CD14-positive monocyte (primary cell): ENCODE measurements at regions not wholly inside any gene's neighbourhood (a gene's known extent, or its start where the extent isn't known, plus 50 kb on each side); places are given as distances from the start of the nearest gene placed in this dataset.

ENCODE experiments used
- DNase-seq, 3 donors: peaks; one replicate each; pipeline ENCODE4 v3.0.0-alpha.2; 2011 to 2022
- H2AFZ ChIP-seq: 2 replicates; pipeline ENCODE4 v1.6.0; 2012; ENCODE audit warnings: mild to moderate bottlenecking, low read depth, low read length, inconsistent platforms; ENCODE audit not compliant: insufficient read depth, poor library complexity, severe bottlenecking
- H3K27ac ChIP-seq, 2 donors: 1 replicate in 1 of 2; 2 replicates in 1 of 2; pipeline ENCODE4 v1.5.1; 2012 to 2013; ENCODE audit warnings: low read length in 2 of 2, control low read depth in 1 of 2, inconsistent platforms in 1 of 2, low read depth in 1 of 2, mild to moderate bottlenecking in 1 of 2
- H3K27me3 ChIP-seq, 2 donors: one replicate each; pipeline versions ENCODE4 v1.6.0 to v1.6.1; 2011 to 2013; ENCODE audit warnings: low read length in 2 of 2; ENCODE audit not compliant: control insufficient read depth in 2 of 2, insufficient read depth in 2 of 2
- H3K36me3 ChIP-seq, 2 donors: replicated peaks in 1 of 2; 1 replicate in 1 of 2; 2 replicates in 1 of 2; pipeline versions ENCODE4 v1.5.1 to v1.6.1; 2012 to 2013; ENCODE audit warnings: low read length in 2 of 2, control low read depth in 1 of 2, inconsistent platforms in 1 of 2, mild to moderate bottlenecking in 1 of 2; ENCODE audit not compliant: insufficient read depth in 2 of 2, control insufficient read depth in 1 of 2
- H3K4me1 ChIP-seq, 2 donors: 1 replicate in 1 of 2; 2 replicates in 1 of 2; pipeline versions ENCODE4 v1.5.1 to v1.6.1; 2012 to 2013; ENCODE audit warnings: low read length in 2 of 2, control low read depth in 1 of 2, inconsistent platforms in 1 of 2, mild to moderate bottlenecking in 1 of 2, moderate library complexity in 1 of 2; ENCODE audit not compliant: insufficient read depth in 2 of 2, control insufficient read depth in 1 of 2
- H3K4me2 ChIP-seq: replicated peaks from 2 replicates; pipeline ENCODE3; 2012; ENCODE audit warnings: low read length, moderate library complexity, mild to moderate bottlenecking; ENCODE audit not compliant: poor library complexity, severe bottlenecking; ENCODE audit errors: extremely low read depth
- H3K4me3 ChIP-seq, 3 experiments: fragments of 200-600 bp in 1 of 3; sonication (generic) in 1 of 3; replicated peaks in 1 of 3; 1 replicate in 2 of 3; 2 replicates in 1 of 3; pipeline ENCODE4 v1.5.1; 2011 to 2013; ENCODE audit warnings: low read length in 3 of 3, mild to moderate bottlenecking in 3 of 3, control low read depth in 2 of 3, low read depth in 2 of 3, inconsistent platforms in 1 of 3, moderate library complexity in 1 of 3
- H3K79me2 ChIP-seq: 2 replicates; pipeline ENCODE4 v1.6.0; 2012; ENCODE audit warnings: mild to moderate bottlenecking, control low read depth, inconsistent platforms, low read length, moderate library complexity; ENCODE audit not compliant: insufficient read depth
- H3K9ac ChIP-seq: 2 replicates; pipeline ENCODE4 v1.6.0; 2017; ENCODE audit warnings: low read length, mild to moderate bottlenecking; ENCODE audit not compliant: insufficient read depth, poor library complexity, severe bottlenecking
- H3K9me3 ChIP-seq, 2 donors: replicated peaks in 1 of 2; 1 replicate in 1 of 2; 2 replicates in 1 of 2; pipeline versions ENCODE4 v1.5.1 to v1.6.1; 2012 to 2013; ENCODE audit warnings: low read length in 2 of 2, control low read depth in 1 of 2; ENCODE audit not compliant: control insufficient read depth in 1 of 2, insufficient read depth in 1 of 2
- H4K20me1 ChIP-seq: 2 replicates; pipeline ENCODE4 v1.6.0; 2012; ENCODE audit warnings: mild to moderate bottlenecking, low read length, control low read depth, moderate library complexity; ENCODE audit not compliant: insufficient read depth
- H3K27ac Mint-ChIP-seq, 7 donors: one replicate each; pipeline ENCODE4 v1.8.0; 2020; ENCODE audit warnings: mild to moderate bottlenecking in 7 of 7, mixed read lengths in 7 of 7, moderate library complexity in 6 of 7, inconsistent platforms in 2 of 7
- H3K27me3 Mint-ChIP-seq, 3 donors: one replicate each; pipeline ENCODE4 v1.8.0; 2021 to 2022; ENCODE audit warnings: low read depth in 3 of 3, mild to moderate bottlenecking in 3 of 3, mixed read lengths in 3 of 3, moderate library complexity in 3 of 3, inconsistent platforms in 1 of 3
- H3K36me3 Mint-ChIP-seq, 2 donors: one replicate each; pipeline ENCODE4 v1.8.0; 2020; ENCODE audit warnings: mixed read lengths in 2 of 2, inconsistent platforms in 1 of 2, mild to moderate bottlenecking in 1 of 2
- H3K4me1 Mint-ChIP-seq: one replicate; pipeline ENCODE4 v1.8.0; 2020; ENCODE audit warnings: mild to moderate bottlenecking, mixed read lengths
- H3K4me3 Mint-ChIP-seq, 2 donors: one replicate each; pipeline ENCODE4 v1.8.0; 2020; ENCODE audit warnings: mild to moderate bottlenecking in 2 of 2, mixed read lengths in 2 of 2, moderate library complexity in 1 of 2
- H3K9me3 Mint-ChIP-seq, 7 donors: one replicate each; pipeline ENCODE4 v1.8.0; 2020 to 2022; ENCODE audit warnings: mixed read lengths in 7 of 7, mild to moderate bottlenecking in 6 of 7, moderate library complexity in 6 of 7, inconsistent platforms in 2 of 7
- CTCF ChIP-seq: fragments of 200-600 bp; IDR thresholded peaks from one replicate; pipeline ENCODE4 v1.8.0; 2022; ENCODE audit warnings: antibody characterized with exemption, mild to moderate bottlenecking
- WGBS: methylation state at CpG from one replicate; pipeline ENCODE4 v1.1.5; 2013; ENCODE audit warnings: missing lambda C conversion rate; ENCODE audit not compliant: insufficient coverage; 5-methylcytosine and 5-hydroxymethylcytosine counted together
- intact Hi-C, 2 donors: fragments of 100-400 bp; cut with micrococcal nuclease; formaldehyde crosslinking; loops; one replicate each; pipeline versions ENCODE4 v1.15.0 to v1.15.1; 2023

DNA sequence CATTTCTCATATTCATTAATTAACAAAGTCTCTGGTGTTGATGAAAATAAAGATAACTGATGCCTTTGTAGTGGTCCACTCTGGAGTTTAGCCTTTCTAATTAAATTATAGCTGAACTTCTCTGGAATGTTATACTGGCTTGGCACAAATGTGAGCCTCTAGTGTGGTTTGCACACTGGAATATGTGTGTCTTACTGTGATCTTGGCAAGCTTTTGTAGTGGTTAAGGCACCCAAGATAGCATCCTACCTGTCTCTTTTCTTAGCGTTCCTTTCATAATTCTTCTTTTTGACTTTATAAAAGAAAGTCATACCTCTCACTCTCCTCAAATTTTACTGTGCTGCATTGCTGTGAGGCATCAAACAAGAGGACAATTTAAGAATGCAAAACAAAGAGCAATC lies 107.4 kb downstream of the UTRN start:
- Histone ChIP-seq H3K36me3 (peaks cover 0 to 11% of the 10 kb centered on the region in 2 donors), H2AFZ (no peak overlapping the region), H3K27me3 (no peaks in the 10 kb centered on the region), H3K27ac (no peak overlapping the region), H3K4me3 (no peak overlapping the region), H3K9ac (no peak overlapping the region), H3K4me2 (no peak overlapping the region), H3K79me2 (peaks cover 84% of the 10 kb centered on the region), H4K20me1 (peaks cover 89% of the 10 kb centered on the region), H3K4me1 (peaks cover 12 to 18% of the 10 kb centered on the region in 2 donors), H3K9me3 (peaks cover 0 to under 1% of the 10 kb centered on the region in 2 donors)
- Mint-ChIP-seq H3K27ac (peak overlapping the region in 1 of 7 donors; percentile 36), H3K9me3 (peaks cover 0 to 4% (median 2%) of the 10 kb centered on the region in 7 donors), H3K4me1 (peaks cover 24% of the 10 kb centered on the region), H3K4me3 (no peak overlapping the region), H3K36me3 (peaks cover 19 to 26% of the 10 kb centered on the region in 2 donors), H3K27me3 (no peaks in the 10 kb centered on the region)
- no peak for TF ChIP-seq CTCF
- DNase-seq: no peak
- no CpG with 5 or more reads among the region's 1 CpG for WGBS
- intact Hi-C loops: no loop called here

GRCh38 chr6:144394210-144394609 lies 109.1 kb downstream of the UTRN start:
- no peak for DNase-seq
- Histone ChIP-seq H3K36me3 (peaks cover 0 to 13% of the 10 kb centered on the region in 2 donors), H3K4me2 (no peak overlapping the region), H2AFZ (no peak overlapping the region), H3K4me1 (peaks cover 12 to 18% of the 10 kb centered on the region in 2 donors), H3K27ac (no peak overlapping the region), H3K4me3 (no peak overlapping the region), H3K9ac (no peak overlapping the region), H3K27me3 (no peaks in the 10 kb centered on the region), H3K9me3 (peaks cover 7 to 8% of the 10 kb centered on the region in 2 donors), H4K20me1 (peaks cover 87% of the 10 kb centered on the region), H3K79me2 (peaks cover 83% of the 10 kb centered on the region)
- Mint-ChIP-seq H3K9me3 (peaks cover 7 to 12% (median 9%) of the 10 kb centered on the region in 7 donors), H3K36me3 (peaks cover 19 to 32% of the 10 kb centered on the region in 2 donors), H3K4me1 (peaks cover 22% of the 10 kb centered on the region), H3K4me3 (no peak overlapping the region), H3K27ac (no peak overlapping the region), H3K27me3 (no peaks in the 10 kb centered on the region)
- TF ChIP-seq CTCF: no peak
- intact Hi-C loops: no loop called here
- WGBS: no CpG with 5 or more reads among the region's 4 CpGs
